ENCODE measurements at regions not wholly inside any gene's neighbourhood (a gene's known extent, or its start where the extent isn't known, plus 50 kb on each side); places are given as distances from the start of the nearest gene placed in this dataset.
"Not testable (repeated sequence)": the region's sequence is repeated elsewhere in the genome, so short reads cannot be mapped to it uniquely, and the experiment has no call there.

- H3K4me3 Mint-ChIP-seq: no peak overlapping the region
- no peaks in the 10 kb centered on the region for H3K36me3 Mint-ChIP-seq (ENCODE audit: low read depth)
- H3K27me3 Mint-ChIP-seq (ENCODE audit: low read depth): no peaks in the 10 kb centered on the region
- no peaks in the 10 kb centered on the region for H3K9me3 Mint-ChIP-seq
- intact Hi-C loops (cut with micrococcal nuclease): no loop called here
- peaks cover 4% of the 10 kb centered on the region for H3K4me1 Mint-ChIP-seq (ENCODE audit: low read depth)
- CTCF ChIA-PET: no interaction called here
- no peak for DNase-seq
- H3K27ac Mint-ChIP-seq: no peak overlapping the region
Measured at GRCh38 chr6:81614292-81614691, 138.2 kb downstream of the TENT5A start.

GRCh38 chr6:81613606-81614005, 138.9 kb downstream of the TENT5A start:
- DNase-seq: no peak
- CTCF ChIA-PET: no interaction called here
- no peaks in the 10 kb centered on the region for H3K36me3 Mint-ChIP-seq (ENCODE audit: low read depth)
- intact Hi-C loops (cut with micrococcal nuclease): no loop called here
- no peaks in the 10 kb centered on the region for H3K9me3 Mint-ChIP-seq
- no peaks in the 10 kb centered on the region for H3K27me3 Mint-ChIP-seq (ENCODE audit: low read depth)
- peaks cover 4% of the 10 kb centered on the region for H3K4me1 Mint-ChIP-seq (ENCODE audit: low read depth)
- H3K4me3 Mint-ChIP-seq: no peak overlapping the region
- no peak overlapping the region for H3K27ac Mint-ChIP-seq

- intact Hi-C loops (cut with micrococcal nuclease): no loop called here
- no peak overlapping the region for H3K27ac Mint-ChIP-seq
- no peaks in the 10 kb centered on the region for H3K27me3 Mint-ChIP-seq (ENCODE audit: low read depth)
- CTCF ChIA-PET: no interaction called here
- H3K9me3 Mint-ChIP-seq: no peaks in the 10 kb centered on the region
- no peaks in the 10 kb centered on the region for H3K36me3 Mint-ChIP-seq (ENCODE audit: low read depth)
- no peak overlapping the region for H3K4me3 Mint-ChIP-seq
- peaks cover 4% of the 10 kb centered on the region for H3K4me1 Mint-ChIP-seq (ENCODE audit: low read depth)
- DNase-seq: no peak
Measured at GRCh38 chr6:81612136-81612535, 140.3 kb downstream of the TENT5A start.

- CTCF ChIA-PET: no interaction called here
- no peak for DNase-seq
- H3K9me3 Mint-ChIP-seq: no peaks in the 10 kb centered on the region
- no peak overlapping the region for H3K27ac Mint-ChIP-seq
- no peak overlapping the region for H3K4me3 Mint-ChIP-seq
- H3K27me3 Mint-ChIP-seq (ENCODE audit: low read depth): no peaks in the 10 kb centered on the region
- peaks cover 4% of the 10 kb centered on the region for H3K4me1 Mint-ChIP-seq (ENCODE audit: low read depth)
- intact Hi-C loops (cut with micrococcal nuclease): no loop called here
- no peaks in the 10 kb centered on the region for H3K36me3 Mint-ChIP-seq (ENCODE audit: low read depth)
Measured at GRCh38 chr6:81609736-81610135, 142.7 kb downstream of the TENT5A start.

- intact Hi-C loops (cut with micrococcal nuclease): no loop called here
- H3K27me3 Mint-ChIP-seq (ENCODE audit: low read depth): no peaks in the 10 kb centered on the region
- H3K36me3 Mint-ChIP-seq (ENCODE audit: low read depth): no peaks in the 10 kb centered on the region
- no peak for DNase-seq
- no peak overlapping the region for H3K4me3 Mint-ChIP-seq
- H3K27ac Mint-ChIP-seq: no peak overlapping the region
- H3K4me1 Mint-ChIP-seq (ENCODE audit: low read depth): peaks cover 4% of the 10 kb centered on the region
- H3K9me3 Mint-ChIP-seq: peaks cover 3% of the 10 kb centered on the region
- CTCF ChIA-PET: no interaction called here
Measured at GRCh38 chr6:81608776-81609175, 143.7 kb downstream of the TENT5A start.

- intact Hi-C loops (cut with micrococcal nuclease): no loop called here
- H3K27ac Mint-ChIP-seq: no peak overlapping the region
Measured at GRCh38 chr6:81606965-81607381, 145.5 kb downstream of the TENT5A start.

GRCh38 chr6:81605526-81605925, 147.0 kb downstream of the TENT5A start:
- no peak overlapping the region for H3K4me3 Mint-ChIP-seq
- peaks cover 3% of the 10 kb centered on the region for H3K27me3 Mint-ChIP-seq (ENCODE audit: low read depth)
- H3K36me3 Mint-ChIP-seq (ENCODE audit: low read depth): no peaks in the 10 kb centered on the region
- H3K9me3 Mint-ChIP-seq: peaks cover 7% of the 10 kb centered on the region
- H3K27ac Mint-ChIP-seq: no peak overlapping the region
- intact Hi-C loops (cut with micrococcal nuclease): no loop called here
- CTCF ChIA-PET: no interaction called here
- DNase-seq: no peak
- no peaks in the 10 kb centered on the region for H3K4me1 Mint-ChIP-seq (ENCODE audit: low read depth)

More at GRCh38 chr6:81606965-81607381, 145.5 kb downstream of the TENT5A start:
- CTCF ChIA-PET: no interaction called here
- Mint-ChIP-seq H3K4me3 (no peak overlapping the region), H3K9me3 (peaks cover 7% of the 10 kb centered on the region), H3K27me3 (ENCODE audit: low read depth) (peaks cover 3% of the 10 kb centered on the region), H3K4me1 (ENCODE audit: low read depth) (no peaks in the 10 kb centered on the region), H3K36me3 (ENCODE audit: low read depth) (no peaks in the 10 kb centered on the region)
- DNase-seq: no peak

GRCh38 chr6:81601918-81602317, 150.6 kb downstream of the TENT5A start:
- intact Hi-C loops (cut with micrococcal nuclease): no loop called here
- Mint-ChIP-seq H3K4me1 (ENCODE audit: low read depth) (no peaks in the 10 kb centered on the region), H3K36me3 (ENCODE audit: low read depth) (no peaks in the 10 kb centered on the region), H3K4me3 (no peak overlapping the region), H3K9me3 (peaks cover 7% of the 10 kb centered on the region), H3K27me3 (ENCODE audit: low read depth) (peaks cover 3% of the 10 kb centered on the region), H3K27ac (no peak overlapping the region)
- CTCF ChIA-PET: no interaction called here
- no peak for DNase-seq

- H3K4me1 Mint-ChIP-seq (ENCODE audit: low read depth); H3K9me3 Mint-ChIP-seq; H3K27me3 Mint-ChIP-seq (ENCODE audit: low read depth); H3K36me3 Mint-ChIP-seq (ENCODE audit: low read depth); H3K4me3 Mint-ChIP-seq; DNase-seq; intact Hi-C loops (cut with micrococcal nuclease); H3K27ac Mint-ChIP-seq; CTCF ChIA-PET: not testable (repeated sequence)
Measured at GRCh38 chr6:81600488-81600887, 152.0 kb downstream of the TENT5A start.

- Mint-ChIP-seq H3K27me3 (ENCODE audit: low read depth) (no peaks in the 10 kb centered on the region), H3K4me1 (ENCODE audit: low read depth) (no peaks in the 10 kb centered on the region), H3K4me3 (no peak overlapping the region), H3K36me3 (ENCODE audit: low read depth) (no peaks in the 10 kb centered on the region), H3K27ac (no peak overlapping the region), H3K9me3 (no peaks in the 10 kb centered on the region)
- CTCF ChIA-PET: no interaction called here
- no peak for DNase-seq
- intact Hi-C loops (cut with micrococcal nuclease): no loop called here
Measured at GRCh38 chr6:81594501-81594900, 158.0 kb downstream of the TENT5A start.

GRCh38 chr6:81590314-81590691, 162.2 kb downstream of the TENT5A start:
- Mint-ChIP-seq H3K27me3 (ENCODE audit: low read depth) (no peaks in the 10 kb centered on the region), H3K36me3 (ENCODE audit: low read depth) (no peaks in the 10 kb centered on the region), H3K9me3 (peaks cover 9% of the 10 kb centered on the region), H3K27ac (no peak overlapping the region), H3K4me1 (ENCODE audit: low read depth) (no peaks in the 10 kb centered on the region), H3K4me3 (no peak overlapping the region)
- CTCF ChIA-PET: no interaction called here
- intact Hi-C loops (cut with micrococcal nuclease): no loop called here
- DNase-seq: no peak

- H3K36me3 Mint-ChIP-seq (ENCODE audit: low read depth): no peaks in the 10 kb centered on the region
- no peaks in the 10 kb centered on the region for H3K27me3 Mint-ChIP-seq (ENCODE audit: low read depth)
- DNase-seq: no peak
- no peaks in the 10 kb centered on the region for H3K4me1 Mint-ChIP-seq (ENCODE audit: low read depth)
- peaks cover 10% of the 10 kb centered on the region for H3K9me3 Mint-ChIP-seq
- CTCF ChIA-PET: no interaction called here
- H3K4me3 Mint-ChIP-seq: no peak overlapping the region
- intact Hi-C loops (cut with micrococcal nuclease): loop anchor here (5.0 kb wide), 1 partner anchor 163 kb away; the partner anchor contains the start of gene TENT5A
- no peak overlapping the region for H3K27ac Mint-ChIP-seq
Measured at GRCh38 chr6:81589465-81590313, 162.8 kb downstream of the TENT5A start.

- H3K4me3 Mint-ChIP-seq; H3K36me3 Mint-ChIP-seq (ENCODE audit: low read depth); H3K27ac Mint-ChIP-seq; CTCF ChIA-PET; H3K27me3 Mint-ChIP-seq (ENCODE audit: low read depth); DNase-seq; H3K4me1 Mint-ChIP-seq (ENCODE audit: low read depth): not testable (repeated sequence)
- H3K9me3 Mint-ChIP-seq: peaks cover 15% of the 10 kb centered on the region
- intact Hi-C loops (cut with micrococcal nuclease): loop anchor here (5.0 kb wide), 1 partner anchor 167 kb away; the partner anchor contains the start of gene TENT5A
Measured at GRCh38 chr6:81585686-81586085, 166.8 kb downstream of the TENT5A start.
